Ectodermal cell (in vitro differentiated cells): ENCODE measurements at regions not wholly inside any gene's neighbourhood (a gene's known extent, or its start where the extent isn't known, plus 50 kb on each side); places are given as distances from the start of the nearest gene placed in this dataset.
"Not testable (repeated sequence)": the region's sequence is repeated elsewhere in the genome, so short reads cannot be mapped to it uniquely, and the experiment has no call there.

Source experiments
- H3K27ac ChIP-seq: 2 replicates; pipeline ENCODE4 v1.7.0; 2013; ENCODE audit warnings: mild to moderate bottlenecking, low read depth, low read length; ENCODE audit not compliant: insufficient read depth, poor library complexity, severe bottlenecking
- H3K27me3 ChIP-seq: 2 replicates; pipeline ENCODE4 v1.7.0; 2013; ENCODE audit warnings: mild to moderate bottlenecking, low read length; ENCODE audit not compliant: insufficient read depth, control insufficient read depth, poor library complexity, severe bottlenecking
- H3K36me3 ChIP-seq: one replicate; pipeline ENCODE4 v1.7.0; 2013; ENCODE audit warnings: low read length; ENCODE audit not compliant: control insufficient read depth, insufficient read depth
- H3K4me1 ChIP-seq: one replicate; pipeline ENCODE4 v1.7.0; 2013; ENCODE audit warnings: low read length; ENCODE audit not compliant: control insufficient read depth, insufficient read depth
- H3K4me3 ChIP-seq: 2 replicates; pipeline ENCODE4 v1.7.0; 2013; ENCODE audit warnings: low read depth, low read length, control low read depth; ENCODE audit not compliant: insufficient read depth
- H3K9me3 ChIP-seq: 2 replicates; pipeline ENCODE4 v1.7.0; 2013; ENCODE audit warnings: mild to moderate bottlenecking, low read length, moderate library complexity; ENCODE audit not compliant: control insufficient read depth
- WGBS, 2 experiments: methylation state at CpG; one replicate each; pipeline ENCODE4 v1.1.7; 2013; ENCODE audit warnings: missing lambda C conversion rate in 2 of 2; 5-methylcytosine and 5-hydroxymethylcytosine counted together

- no peak overlapping the region for H3K27ac ChIP-seq
- 89 to 95% methylated on average over 2 of the region's 2 CpGs for WGBS, 2 experiments
These were observed 258.6 kb upstream of the CTNND2 start for GRCh38 chr5:12162863-12163262.

GRCh38 chr5:12147513-12147912 lies 243.3 kb upstream of the CTNND2 start:
- H3K36me3 ChIP-seq = no peaks in the 10 kb centered on the region
- no peak overlapping the region for H3K4me3 ChIP-seq
- H3K9me3 ChIP-seq = no peaks in the 10 kb centered on the region
- no peaks in the 10 kb centered on the region for H3K27me3 ChIP-seq
- no peaks in the 10 kb centered on the region for H3K4me1 ChIP-seq
- H3K27ac ChIP-seq = no peak overlapping the region

More at GRCh38 chr5:12162863-12163262, 258.6 kb upstream of the CTNND2 start:
- H3K4me3 ChIP-seq = no peak overlapping the region
- H3K4me1 ChIP-seq = no peaks in the 10 kb centered on the region
- H3K27me3 ChIP-seq = no peaks in the 10 kb centered on the region
- H3K9me3 ChIP-seq = no peaks in the 10 kb centered on the region
- H3K36me3 ChIP-seq = no peaks in the 10 kb centered on the region

GRCh38 chr5:12141496-12141895 lies 237.2 kb upstream of the CTNND2 start:
- no peaks in the 10 kb centered on the region for H3K9me3 ChIP-seq
- H3K27me3 ChIP-seq = no peaks in the 10 kb centered on the region
- H3K4me1 ChIP-seq = no peaks in the 10 kb centered on the region
- H3K4me3 ChIP-seq = no peak overlapping the region
- 93 to 95% methylated on average over 2 of the region's 2 CpGs for WGBS, 2 experiments
- no peaks in the 10 kb centered on the region for H3K36me3 ChIP-seq
- no peak overlapping the region for H3K27ac ChIP-seq

DNA sequence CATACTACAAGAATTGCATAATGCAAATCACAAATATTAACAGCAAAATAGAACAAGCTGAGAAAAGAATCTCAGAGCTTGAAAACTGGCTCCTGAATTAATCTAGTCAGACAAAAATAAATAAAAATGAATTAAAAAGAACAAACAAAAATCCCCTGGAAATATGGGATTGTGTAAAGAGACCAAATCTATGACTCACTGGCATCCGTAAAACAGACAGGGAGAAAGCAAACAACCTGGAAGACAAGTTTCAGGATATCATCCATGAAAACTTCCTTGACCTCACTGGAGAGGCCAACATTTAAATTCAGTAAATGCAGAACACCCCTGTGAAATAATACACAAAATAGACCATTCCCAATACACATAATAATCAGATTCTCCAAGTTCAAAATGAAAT lies 229.3 kb upstream of the CTNND2 start:
- H3K27me3 ChIP-seq = no peaks in the 10 kb centered on the region
- no peak overlapping the region for H3K4me3 ChIP-seq
- no peaks in the 10 kb centered on the region for H3K36me3 ChIP-seq
- no peaks in the 10 kb centered on the region for H3K4me1 ChIP-seq
- no peaks in the 10 kb centered on the region for H3K9me3 ChIP-seq
- no peak overlapping the region for H3K27ac ChIP-seq
- WGBS, 2 experiments = 48 to 70% methylated on average over 1 of the region's 1 CpG

GRCh38 chr5:12131020-12131419 lies 226.8 kb upstream of the CTNND2 start:
- WGBS, 2 experiments = 100% methylated on average over 1 to 2 of the region's 2 CpGs
- H3K36me3 ChIP-seq, H3K27me3 ChIP-seq, H3K4me1 ChIP-seq, H3K4me3 ChIP-seq, H3K9me3 ChIP-seq, H3K27ac ChIP-seq: not testable (repeated sequence)

DNA sequence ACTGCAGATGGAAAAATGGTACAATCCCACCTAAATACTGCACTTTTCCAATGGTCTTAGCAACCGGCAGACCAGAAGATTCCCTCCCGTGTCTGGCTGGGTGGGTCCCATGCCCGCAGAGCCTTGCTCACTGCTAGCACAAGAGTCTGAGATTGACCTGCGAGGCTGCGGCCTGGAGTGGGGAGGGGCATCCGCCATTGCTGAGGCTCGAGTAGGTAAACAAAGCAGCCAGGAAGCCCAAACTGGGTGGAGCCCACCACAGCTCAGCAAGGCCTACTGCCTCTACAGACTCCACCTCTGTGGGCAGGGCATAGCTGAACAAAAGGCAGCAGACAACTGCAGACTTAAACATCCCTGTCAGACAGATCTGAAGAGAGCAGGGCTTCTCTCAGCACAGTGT lies 221.6 kb upstream of the CTNND2 start:
- Histone ChIP-seq H3K27ac (no peak overlapping the region), H3K4me3 (no peak overlapping the region), H3K9me3 (no peaks in the 10 kb centered on the region), H3K4me1 (no peaks in the 10 kb centered on the region), H3K36me3 (no peaks in the 10 kb centered on the region), H3K27me3 (no peaks in the 10 kb centered on the region)
- WGBS, 2 experiments = 87 to 88% methylated on average over 7 of the region's 7 CpGs

DNA sequence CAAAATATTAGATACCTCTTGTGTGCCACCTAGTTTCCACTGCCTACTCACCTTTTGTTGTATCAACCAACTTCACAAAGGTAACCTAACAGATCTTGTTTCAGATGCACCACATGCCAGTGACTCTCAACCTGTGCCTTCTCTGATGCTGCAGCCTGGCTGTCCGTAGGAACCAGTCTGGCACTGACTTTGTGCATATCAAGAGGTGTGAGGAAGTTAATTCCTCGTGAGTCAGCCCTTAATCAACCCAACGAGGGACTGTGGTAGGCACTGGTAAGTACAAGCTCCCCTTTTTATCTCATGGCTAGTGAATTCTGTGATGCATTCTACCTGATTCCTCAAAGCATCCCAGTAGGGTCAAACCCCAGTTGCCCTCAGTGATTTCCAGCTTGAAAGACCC lies 215.4 kb upstream of the CTNND2 start:
- Histone ChIP-seq H3K27ac (no peak overlapping the region), H3K4me3 (no peak overlapping the region), H3K4me1 (no peaks in the 10 kb centered on the region), H3K9me3 (no peaks in the 10 kb centered on the region), H3K27me3 (no peaks in the 10 kb centered on the region), H3K36me3 (no peaks in the 10 kb centered on the region)
- WGBS, 2 experiments = 90 to 92% methylated on average over 3 of the region's 3 CpGs

DNA sequence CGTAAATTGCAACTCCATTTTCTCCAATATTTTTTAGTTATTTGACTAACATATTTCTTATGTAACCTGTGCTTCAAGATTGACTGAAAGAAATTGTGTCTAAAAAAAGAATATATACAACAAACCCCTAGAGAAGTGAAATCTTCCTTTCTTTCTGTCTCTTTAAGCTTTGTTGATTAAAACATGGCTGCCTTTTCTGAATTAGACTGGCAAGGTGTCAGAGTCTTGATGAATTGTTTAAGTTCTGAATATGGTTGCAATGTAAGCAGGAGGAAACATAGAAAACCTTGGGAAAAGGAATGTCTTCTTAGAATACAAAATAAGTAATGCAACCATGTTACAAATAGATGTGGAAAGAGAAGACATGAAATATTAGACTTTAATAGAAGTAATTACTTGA lies 209.8 kb upstream of the CTNND2 start:
- no peaks in the 10 kb centered on the region for H3K27me3 ChIP-seq
- H3K4me3 ChIP-seq = no peak overlapping the region
- H3K9me3 ChIP-seq = no peaks in the 10 kb centered on the region
- no peak overlapping the region for H3K27ac ChIP-seq
- H3K4me1 ChIP-seq = no peaks in the 10 kb centered on the region
- H3K36me3 ChIP-seq = no peaks in the 10 kb centered on the region
- 100% methylated on average over 1 of the region's 1 CpG; no CpG with 5 or more reads in 1 of the 2 experiments for WGBS, 2 experiments

GRCh38 chr5:12113062-12113461 lies 208.8 kb upstream of the CTNND2 start:
- H3K27ac ChIP-seq = no peak overlapping the region
- H3K36me3 ChIP-seq = no peaks in the 10 kb centered on the region
- WGBS, 2 experiments = 91 to 97% methylated on average over 3 of the region's 3 CpGs
- no peak overlapping the region for H3K4me3 ChIP-seq
- no peaks in the 10 kb centered on the region for H3K27me3 ChIP-seq
- no peaks in the 10 kb centered on the region for H3K9me3 ChIP-seq
- no peaks in the 10 kb centered on the region for H3K4me1 ChIP-seq

GRCh38 chr5:12111261-12111660 lies 207.0 kb upstream of the CTNND2 start:
- Histone ChIP-seq H3K4me1 (no peaks in the 10 kb centered on the region), H3K9me3 (no peaks in the 10 kb centered on the region), H3K27ac (no peak overlapping the region), H3K36me3 (no peaks in the 10 kb centered on the region), H3K4me3 (no peak overlapping the region), H3K27me3 (no peaks in the 10 kb centered on the region)
- WGBS, 2 experiments = no CpG with 5 or more reads among the region's 2 CpGs

- Histone ChIP-seq H3K36me3 (no peaks in the 10 kb centered on the region), H3K27ac (no peak overlapping the region), H3K4me3 (no peak overlapping the region), H3K9me3 (no peaks in the 10 kb centered on the region), H3K4me1 (no peaks in the 10 kb centered on the region), H3K27me3 (no peaks in the 10 kb centered on the region)
- 87 to 100% methylated on average over 2 to 3 of the region's 3 CpGs for WGBS, 2 experiments
These were observed 206.4 kb upstream of the CTNND2 start for GRCh38 chr5:12110629-12111028.
